A673 (cell line): ENCODE measurements at regions not wholly inside any gene's neighbourhood (a gene's known extent, or its start where the extent isn't known, plus 50 kb on each side); places are given as distances from the start of the nearest gene placed in this dataset.

Source experiments
- EZH2 ChIP-seq: fragments of 200-600 bp; sonication (generic); IDR thresholded peaks from 2 replicates; pipeline ENCODE4 v1.6.1; 2017; ENCODE audit warnings: borderline replicate concordance, low read depth, mild to moderate bottlenecking, mixed read lengths, antibody characterized with exemption, low read length; ENCODE audit not compliant: poor library complexity, severe bottlenecking
- TF ChIP-seq, protein P1 (sequence below): fragments of 300-800, 200-600 bp; sonication (generic); conservative IDR thresholded peaks from 2 replicates; pipeline ENCODE4 v1.5.1; 2017; ENCODE audit warnings: low read depth, mild to moderate bottlenecking, antibody characterized with exemption, low read length, moderate library complexity, mixed read lengths

DNA sequence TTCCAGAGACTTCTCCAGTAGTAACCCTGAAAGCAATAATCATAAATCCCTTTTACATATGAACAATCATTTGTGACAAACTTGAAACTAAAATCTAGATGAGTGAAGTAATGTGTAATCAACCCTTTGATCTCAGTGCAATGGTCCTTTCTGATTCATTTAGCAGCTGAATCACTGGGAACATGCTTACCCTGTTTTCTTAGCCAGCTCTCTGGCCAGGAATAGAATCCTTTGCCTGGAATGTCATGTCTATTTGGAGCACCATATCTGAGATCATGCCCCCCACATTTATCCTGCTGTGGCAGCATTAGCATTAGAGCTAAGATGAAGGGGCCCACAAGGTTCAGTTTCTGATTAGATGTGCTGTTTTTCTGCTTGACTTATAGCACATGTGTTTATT is 309.8 kb downstream of the OXSM start:
- TF ChIP-seq, protein P1, sequence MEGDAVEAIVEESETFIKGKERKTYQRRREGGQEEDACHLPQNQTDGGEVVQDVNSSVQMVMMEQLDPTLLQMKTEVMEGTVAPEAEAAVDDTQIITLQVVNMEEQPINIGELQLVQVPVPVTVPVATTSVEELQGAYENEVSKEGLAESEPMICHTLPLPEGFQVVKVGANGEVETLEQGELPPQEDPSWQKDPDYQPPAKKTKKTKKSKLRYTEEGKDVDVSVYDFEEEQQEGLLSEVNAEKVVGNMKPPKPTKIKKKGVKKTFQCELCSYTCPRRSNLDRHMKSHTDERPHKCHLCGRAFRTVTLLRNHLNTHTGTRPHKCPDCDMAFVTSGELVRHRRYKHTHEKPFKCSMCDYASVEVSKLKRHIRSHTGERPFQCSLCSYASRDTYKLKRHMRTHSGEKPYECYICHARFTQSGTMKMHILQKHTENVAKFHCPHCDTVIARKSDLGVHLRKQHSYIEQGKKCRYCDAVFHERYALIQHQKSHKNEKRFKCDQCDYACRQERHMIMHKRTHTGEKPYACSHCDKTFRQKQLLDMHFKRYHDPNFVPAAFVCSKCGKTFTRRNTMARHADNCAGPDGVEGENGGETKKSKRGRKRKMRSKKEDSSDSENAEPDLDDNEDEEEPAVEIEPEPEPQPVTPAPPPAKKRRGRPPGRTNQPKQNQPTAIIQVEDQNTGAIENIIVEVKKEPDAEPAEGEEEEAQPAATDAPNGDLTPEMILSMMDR, result no peak
- no peak for TF ChIP-seq EZH2
